Mesothelial cell of epicardium (in vitro differentiated cells): ENCODE measurements at regions not wholly inside any gene's neighbourhood (a gene's known extent, or its start where the extent isn't known, plus 50 kb on each side); places are given as distances from the start of the nearest gene placed in this dataset.

ENCODE experiments used
- DNase-seq, 2 experiments: peaks; one replicate each; pipeline ENCODE4 v3.0.0; 2021; ENCODE audit warnings: low spot score in 2 of 2; ENCODE audit not compliant: unreplicated experiment in 2 of 2
- H3K27ac Mint-ChIP-seq: 2 replicates; pipeline ENCODE4 v1.8.0; 2021; ENCODE audit warnings: mixed read lengths
- H3K27me3 Mint-ChIP-seq: 2 replicates; pipeline ENCODE4 v1.8.0; 2021; ENCODE audit warnings: low read depth, mixed read lengths
- H3K36me3 Mint-ChIP-seq: 2 replicates; pipeline ENCODE4 v1.8.0; 2021; ENCODE audit warnings: mixed read lengths
- H3K4me1 Mint-ChIP-seq: 2 replicates; pipeline ENCODE4 v1.8.0; 2021; ENCODE audit warnings: mixed read lengths
- H3K4me3 Mint-ChIP-seq: 2 replicates; pipeline ENCODE4 v1.8.0; 2021; ENCODE audit warnings: mild to moderate bottlenecking, moderate library complexity, mixed read lengths
- H3K9me3 Mint-ChIP-seq: 2 replicates; pipeline ENCODE4 v1.8.0; 2021; ENCODE audit warnings: mixed read lengths
- CTCF ChIP-seq: fragments of 200-600 bp; sonication (generic); IDR thresholded peaks from one replicate; pipeline ENCODE4 v1.5.0; 2021; ENCODE audit warnings: antibody characterized with exemption; ENCODE audit not compliant: unreplicated experiment

- H3K4me1 Mint-ChIP-seq, result no peaks in the 10 kb centered on the region
- H3K36me3 Mint-ChIP-seq, result no peaks in the 10 kb centered on the region
- no peak overlapping the region for H3K27ac Mint-ChIP-seq
- no peak for TF ChIP-seq CTCF
- no peaks in the 10 kb centered on the region for H3K27me3 Mint-ChIP-seq
- no peak overlapping the region for H3K4me3 Mint-ChIP-seq
- no peak for DNase-seq
- H3K9me3 Mint-ChIP-seq, result no peaks in the 10 kb centered on the region
These were observed 673.8 kb upstream of the MGAT4C start for GRCh38 chr12:86929962-86930361.

- no peak for TF ChIP-seq CTCF
- Mint-ChIP-seq H3K27ac (no peak overlapping the region), H3K4me3 (no peak overlapping the region), H3K27me3 (no peaks in the 10 kb centered on the region), H3K4me1 (no peaks in the 10 kb centered on the region), H3K36me3 (no peaks in the 10 kb centered on the region), H3K9me3 (peaks cover 5% of the 10 kb centered on the region)
- no peak for DNase-seq
These were observed 660.9 kb upstream of the MGAT4C start for GRCh38 chr12:86917121-86917520.

- no peak for DNase-seq
- peaks cover 10% of the 10 kb centered on the region for H3K9me3 Mint-ChIP-seq
- TF ChIP-seq CTCF, result peak; percentile 24
- no peak overlapping the region for H3K4me3 Mint-ChIP-seq
- no peaks in the 10 kb centered on the region for H3K4me1 Mint-ChIP-seq
- no peaks in the 10 kb centered on the region for H3K27me3 Mint-ChIP-seq
- H3K36me3 Mint-ChIP-seq, result no peaks in the 10 kb centered on the region
- H3K27ac Mint-ChIP-seq, result no peak overlapping the region
These were observed 658.5 kb upstream of the MGAT4C start for GRCh38 chr12:86914721-86915120.

- Mint-ChIP-seq H3K4me1 (no peaks in the 10 kb centered on the region), H3K27me3 (no peaks in the 10 kb centered on the region), H3K27ac (no peak overlapping the region), H3K9me3 (peaks cover 10% of the 10 kb centered on the region), H3K4me3 (no peak overlapping the region), H3K36me3 (no peaks in the 10 kb centered on the region)
- no peak for TF ChIP-seq CTCF
- no peak for DNase-seq
These were observed 655.8 kb upstream of the MGAT4C start for GRCh38 chr12:86911973-86912372.

- Mint-ChIP-seq H3K9me3 (no peaks in the 10 kb centered on the region), H3K4me1 (no peaks in the 10 kb centered on the region), H3K4me3 (no peak overlapping the region), H3K36me3 (no peaks in the 10 kb centered on the region), H3K27ac (no peak overlapping the region), H3K27me3 (no peaks in the 10 kb centered on the region)
- no peak for DNase-seq
- no peak for TF ChIP-seq CTCF
These were observed 647.0 kb upstream of the MGAT4C start for GRCh38 chr12:86903159-86903558.

GRCh38 chr12:86860776-86861175, 604.6 kb upstream of the MGAT4C start:
- Mint-ChIP-seq H3K27me3 (no peaks in the 10 kb centered on the region), H3K4me1 (no peaks in the 10 kb centered on the region), H3K36me3 (no peaks in the 10 kb centered on the region), H3K4me3 (no peak overlapping the region), H3K27ac (no peak overlapping the region), H3K9me3 (peaks cover 4% of the 10 kb centered on the region)
- no peak for DNase-seq
- TF ChIP-seq CTCF, result no peak
